D341Med (cell line): ENCODE measurements at regions not wholly inside any gene's neighbourhood (a gene's known extent, or its start where the extent isn't known, plus 50 kb on each side); places are given as distances from the start of the nearest gene placed in this dataset.

ENCODE experiments used
- DNase-seq: peaks from one replicate; pipeline ENCODE4 v3.0.0; 2012; ENCODE audit warnings: low spot score

DNA sequence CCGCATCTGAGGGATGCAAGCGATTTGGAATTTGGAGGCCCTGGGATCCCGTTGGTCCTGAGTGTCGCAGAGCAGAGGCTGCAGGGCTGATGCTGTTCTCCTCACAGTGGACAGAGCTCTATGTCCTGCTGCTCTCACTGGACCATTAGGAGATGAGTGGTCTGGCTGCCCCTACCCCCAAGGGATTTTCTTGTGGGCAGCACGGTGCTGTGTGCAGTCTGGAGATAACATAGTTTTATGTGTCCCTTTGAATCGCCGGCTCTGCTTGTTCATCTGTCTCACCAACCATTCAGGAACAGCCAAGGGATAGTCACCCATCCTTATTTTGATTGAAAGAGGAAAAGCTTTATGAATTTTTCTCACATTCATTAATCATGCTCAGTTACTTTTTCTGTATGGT is 49.9 kb downstream of the CHRM3 start:
- no peak for DNase-seq

- DNase-seq, result no peak
Observed at GRCh38 chr1:239437822-239438221, 51.5 kb downstream of the CHRM3 start.

DNA sequence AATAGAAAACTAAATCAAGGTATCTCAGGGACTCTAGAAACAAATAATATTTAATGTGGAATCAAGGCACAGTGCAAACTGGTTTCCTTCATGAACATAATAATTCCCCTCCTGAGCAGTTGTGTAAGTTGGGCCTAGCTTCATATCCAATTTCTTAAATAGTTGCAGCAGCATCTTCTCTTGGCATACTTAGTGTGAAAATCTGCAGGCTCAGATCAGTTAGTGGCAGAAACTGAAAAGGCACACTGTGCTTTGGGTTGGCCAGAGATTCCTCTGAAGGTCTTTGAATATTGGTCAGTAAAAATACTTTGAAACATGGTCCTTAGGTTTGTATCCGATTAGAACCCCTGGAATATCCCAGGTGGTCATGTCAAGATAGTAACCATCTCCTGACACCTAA is 52.5 kb downstream of the CHRM3 start:
- DNase-seq, result no peak

DNA sequence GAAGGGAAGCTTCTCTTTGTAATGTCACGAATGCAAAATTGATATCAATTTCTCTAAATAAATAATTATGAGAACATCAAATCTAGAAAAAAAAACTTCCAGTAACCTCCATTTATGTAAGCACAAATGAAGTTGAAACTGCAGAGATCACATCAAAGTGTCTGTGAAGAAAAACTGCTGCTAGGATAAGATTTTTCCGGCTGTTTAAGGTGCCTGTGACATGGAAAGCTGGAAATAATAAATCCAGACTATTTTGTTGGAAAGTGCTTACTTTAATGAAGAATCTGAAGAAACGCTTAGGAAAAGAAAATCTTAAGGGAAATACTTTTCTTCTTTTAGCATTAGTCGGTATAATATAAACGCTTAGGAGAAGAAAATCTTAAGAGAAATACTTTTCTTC is 57.0 kb downstream of the CHRM3 start:
- no peak for DNase-seq

DNA sequence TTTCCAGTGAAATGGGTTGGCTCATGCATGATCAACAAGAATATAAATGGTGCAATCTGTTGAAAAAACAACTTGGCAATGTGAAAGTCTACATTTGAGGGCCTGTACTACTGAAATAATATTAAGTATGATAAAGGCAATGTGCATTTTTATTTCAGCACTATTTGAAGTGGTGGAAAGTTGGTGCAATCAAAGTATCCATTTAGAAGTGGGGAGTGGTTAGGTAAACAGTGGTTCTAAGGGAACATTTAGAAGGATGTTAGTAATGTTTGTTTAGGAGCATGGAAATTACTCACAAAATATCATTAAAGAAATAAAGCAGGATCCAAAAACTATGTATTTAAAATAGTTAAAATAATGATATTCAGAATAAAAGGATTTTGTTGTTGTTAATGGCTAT is 60.2 kb downstream of the CHRM3 start:
- no peak for DNase-seq

DNA sequence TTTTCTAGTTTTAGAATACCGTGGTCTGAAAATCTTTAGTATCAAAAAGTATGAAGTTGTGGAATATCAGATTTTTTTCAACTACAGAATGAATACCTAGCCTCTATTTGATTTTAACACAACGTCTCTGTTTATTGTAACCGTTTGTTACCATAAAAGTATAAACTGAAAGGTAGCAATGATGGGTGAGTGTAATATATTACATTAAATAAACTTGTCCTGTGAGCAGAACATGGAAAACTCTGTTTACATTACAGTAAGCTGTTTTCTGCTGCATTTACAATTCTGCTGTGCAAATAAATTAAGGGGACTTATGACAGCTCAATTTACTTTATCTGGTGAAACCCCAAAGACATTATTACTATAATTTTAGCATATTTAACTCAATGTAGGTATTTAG is 62.5 kb downstream of the CHRM3 start:
- no peak for DNase-seq

DNA sequence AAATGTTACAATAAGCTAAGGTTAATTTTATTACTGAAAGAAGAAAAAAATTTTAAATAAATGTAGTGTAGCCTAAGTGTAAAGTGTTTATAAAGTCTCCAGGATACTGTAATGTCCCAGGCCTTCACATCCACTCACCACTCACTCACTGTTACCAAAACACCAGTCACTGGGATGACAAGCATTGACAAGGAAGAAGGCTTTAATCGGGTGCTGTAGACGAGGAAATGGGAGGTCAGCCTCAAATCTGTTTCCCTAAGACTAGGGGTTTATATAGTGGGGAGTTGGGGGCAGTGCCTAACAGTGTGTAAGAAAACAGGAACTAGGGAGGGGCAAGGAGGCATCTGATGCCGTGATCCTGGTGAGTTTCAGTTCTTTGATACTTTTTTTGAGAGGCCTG is 69.4 kb downstream of the CHRM3 start:
- DNase-seq, result no peak

DNA sequence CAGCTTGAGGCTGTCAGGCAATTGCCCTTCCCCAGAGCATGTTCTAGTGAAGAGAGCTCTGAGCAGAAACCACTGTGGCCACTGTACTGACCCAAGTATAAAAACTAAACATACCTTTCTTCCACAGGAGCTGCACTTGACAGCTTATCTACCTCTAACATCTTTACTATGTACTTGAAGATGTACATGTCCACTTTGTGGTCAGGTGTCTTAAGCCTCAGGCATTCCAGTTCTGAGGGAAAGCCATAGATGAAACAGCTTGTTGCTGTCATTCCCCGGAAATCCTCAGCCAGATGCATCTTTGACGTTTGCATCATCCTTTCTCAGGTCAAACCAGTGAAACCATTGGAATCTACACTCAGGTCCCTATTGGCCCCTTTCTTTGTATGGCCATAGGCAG is 70.4 kb downstream of the CHRM3 start:
- DNase-seq, result no peak

DNA sequence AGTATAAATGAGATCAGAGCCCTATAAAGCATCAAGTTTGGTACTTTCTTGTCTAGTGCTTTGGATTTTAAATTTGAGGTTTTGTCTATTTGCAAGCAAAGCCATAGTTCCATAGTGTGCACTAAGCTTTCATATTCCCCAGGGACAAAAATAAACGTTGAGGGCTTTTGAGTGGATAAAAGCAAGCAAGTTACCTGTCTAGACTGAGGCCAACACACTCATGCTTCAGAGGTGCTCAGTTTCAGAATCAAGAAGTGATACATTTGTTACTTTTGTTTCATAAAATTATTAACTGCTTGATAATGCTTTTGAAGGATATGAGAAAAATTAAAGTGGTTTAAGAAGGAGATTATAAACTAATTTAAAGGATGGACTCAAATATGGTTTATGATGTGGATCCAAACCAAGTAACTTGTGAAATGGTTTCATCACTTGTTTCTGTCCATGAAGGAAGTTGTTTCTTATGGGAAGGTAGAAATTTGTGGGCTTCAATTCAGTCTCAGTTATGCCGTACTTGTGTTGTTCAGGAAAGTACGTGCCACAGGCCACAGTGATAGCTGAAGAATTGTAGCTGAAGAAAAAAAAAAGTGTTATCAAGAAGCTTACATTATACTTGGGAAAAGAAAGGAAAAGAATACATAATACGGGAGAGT is 71.2 kb downstream of the CHRM3 start:
- DNase-seq, result no peak

GRCh38 chr1:239458144-239458500 is 71.8 kb downstream of the CHRM3 start:
- DNase-seq, result no peak

GRCh38 chr1:239467730-239468129 is 81.4 kb downstream of the CHRM3 start:
- no peak for DNase-seq

DNA sequence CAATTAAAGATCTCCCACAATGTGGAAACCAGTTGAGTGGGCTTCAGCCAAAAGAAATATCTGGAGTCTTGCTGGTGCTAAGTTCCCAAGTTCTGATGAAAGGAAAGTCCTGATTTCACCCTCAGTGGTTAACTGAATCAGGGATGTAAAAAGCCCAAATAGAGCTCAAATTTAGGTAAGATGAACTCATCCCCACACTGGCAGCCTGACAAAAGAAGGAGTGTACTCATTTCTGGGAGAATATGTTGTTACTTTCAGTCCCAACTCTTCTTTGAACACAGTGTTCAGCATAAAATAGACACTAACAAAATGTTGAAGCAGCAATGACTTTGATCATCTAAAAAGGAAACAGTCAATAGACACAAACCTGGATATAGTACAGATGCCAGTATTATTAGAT is 91.7 kb downstream of the CHRM3 start:
- DNase-seq, result no peak

GRCh38 chr1:239483391-239483790 is 97.0 kb downstream of the CHRM3 start:
- DNase-seq, result no peak

DNA sequence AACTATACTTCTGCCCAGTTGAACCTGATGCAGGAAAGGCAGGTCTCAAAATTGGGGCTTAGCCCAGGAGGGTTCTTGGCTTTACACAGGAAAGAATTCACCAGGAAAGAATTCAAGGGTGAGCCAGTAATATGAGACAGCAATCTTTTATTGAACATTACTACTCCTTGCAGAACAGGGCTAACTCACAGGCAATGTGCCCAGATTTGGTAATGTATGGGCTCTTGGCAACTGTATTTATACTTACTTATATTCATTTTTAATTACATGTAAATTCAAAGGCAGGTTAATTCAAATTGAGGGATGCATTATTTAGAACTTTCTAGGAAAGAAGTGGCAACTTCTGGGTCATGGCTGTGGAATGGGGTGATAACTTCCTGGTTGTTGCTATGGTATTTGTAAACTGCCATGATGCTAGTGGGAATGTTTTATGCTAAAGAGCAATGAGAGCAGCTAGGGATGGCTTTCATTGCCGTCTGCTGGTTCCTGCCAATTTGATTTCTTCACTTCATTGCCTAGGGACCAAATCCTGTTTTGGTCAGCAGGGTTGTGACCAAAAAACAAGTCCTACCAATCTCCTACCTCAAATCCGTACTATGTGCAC is 107.5 kb downstream of the CHRM3 start:
- no peak for DNase-seq

- no peak for DNase-seq
Observed at GRCh38 chr1:239505094-239505493, 118.7 kb downstream of the CHRM3 start.

- DNase-seq, result no peak
Observed at GRCh38 chr1:239507826-239508225, 121.5 kb downstream of the CHRM3 start.

DNA sequence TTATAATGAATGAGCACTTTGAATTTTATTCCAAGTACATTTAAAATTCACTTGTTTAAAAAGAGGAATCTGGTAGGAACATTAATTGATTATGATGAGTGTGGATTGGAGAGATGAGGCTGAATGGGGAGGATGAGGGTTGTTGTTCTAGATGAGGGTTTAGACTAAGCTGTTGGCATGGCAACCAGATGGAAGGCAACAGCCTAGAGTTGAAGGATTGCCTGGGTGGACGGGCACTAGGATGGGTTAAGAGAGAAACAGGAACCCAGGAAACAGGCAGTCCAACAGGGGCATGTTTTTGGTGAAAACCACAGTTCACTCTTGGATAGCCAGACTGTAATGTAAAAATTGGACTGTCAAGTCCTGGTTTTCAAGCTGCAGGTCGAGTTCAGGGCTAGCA is 125.5 kb downstream of the CHRM3 start:
- peak; percentile 77 for DNase-seq

- DNase-seq, result no peak
Observed at GRCh38 chr1:239516579-239516978, 130.2 kb downstream of the CHRM3 start.

DNA sequence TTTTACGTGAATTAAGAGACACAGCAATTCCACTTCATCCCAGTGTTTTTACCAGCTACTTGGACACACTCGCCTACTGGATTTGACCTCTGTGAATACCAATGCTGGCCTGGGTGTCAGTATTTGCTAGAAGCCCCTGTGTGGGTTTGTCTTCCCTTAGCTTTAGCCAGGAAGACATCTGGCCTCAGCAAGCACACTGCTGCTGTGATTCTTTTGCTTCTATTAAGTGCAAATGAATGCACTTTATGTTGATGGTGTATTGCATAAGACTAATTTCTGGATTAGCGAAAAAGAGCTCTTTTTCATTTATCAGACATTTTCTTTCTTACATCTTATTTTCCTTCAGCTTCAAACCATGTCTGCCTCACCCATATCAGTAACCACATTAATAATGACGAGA is 140.0 kb downstream of the CHRM3 start:
- no peak for DNase-seq

- DNase-seq, result no peak
Observed at GRCh38 chr1:239527051-239527693, 140.8 kb downstream of the CHRM3 start.

DNA sequence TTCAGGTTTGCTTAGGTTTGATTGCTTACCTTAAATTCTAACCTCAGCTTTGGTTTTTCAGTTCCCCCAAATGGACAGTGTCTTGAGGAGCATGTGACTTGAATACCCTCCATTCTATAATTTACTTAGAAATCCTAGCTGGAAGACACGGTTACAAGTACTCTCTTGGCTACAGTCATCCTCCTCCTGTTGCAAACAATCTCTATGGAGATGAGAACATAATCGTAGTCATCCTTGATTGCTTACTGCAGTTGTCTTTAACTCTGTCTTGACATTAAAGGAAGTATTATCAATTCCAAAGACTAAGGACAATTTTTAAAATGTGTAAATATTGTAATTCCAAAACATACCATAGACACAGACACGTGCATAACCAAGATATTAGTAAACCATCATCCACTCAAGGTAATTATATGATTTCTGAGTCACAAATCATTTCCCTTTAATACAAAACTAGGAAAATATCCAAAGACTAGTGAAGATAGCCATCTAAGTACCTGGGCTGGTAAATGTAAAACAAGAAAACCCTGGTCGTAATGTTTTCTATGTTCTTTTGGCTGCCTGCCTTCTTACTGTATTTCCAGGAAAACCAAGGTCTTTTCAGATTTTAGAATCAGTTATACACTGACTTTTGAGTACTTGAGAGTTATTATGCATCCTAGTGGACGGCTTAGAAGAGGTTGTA is 149.9 kb downstream of the CHRM3 start:
- DNase-seq, result no peak

- no peak for DNase-seq
Observed at GRCh38 chr1:239537795-239538194, 151.4 kb downstream of the CHRM3 start.

- DNase-seq, result no peak
Observed at GRCh38 chr1:239538239-239538988, 152.0 kb downstream of the CHRM3 start.
